Stomach (tissue), 8 donors: ENCODE measurements at regions not wholly inside any gene's neighbourhood (a gene's known extent, or its start where the extent isn't known, plus 50 kb on each side); places are given as distances from the start of the nearest gene placed in this dataset.
"Not testable (repeated sequence)": the region's sequence is repeated elsewhere in the genome, so short reads cannot be mapped to it uniquely, and the experiment has no call there.

Source experiments
- DNase-seq, 2 donors: peaks; one replicate each; pipeline versions ENCODE4 v3.0.0 to v3.0.0-alpha.2; 2013 to 2019
- H3K27ac ChIP-seq, 5 donors: fragments of 200-600 bp in 4 of 5; sonication (generic) in 4 of 5; one replicate each; pipeline ENCODE4 v1.5.1; 2013 to 2019; ENCODE audit warnings: mild to moderate bottlenecking in 1 of 5, moderate library complexity in 1 of 5
- H3K27me3 ChIP-seq, 3 donors: fragments of 200-600 bp; sonication (generic); one replicate each; pipeline ENCODE4 v1.5.1; 2017 to 2019; ENCODE audit warnings: mixed run types in 1 of 3
- H3K36me3 ChIP-seq, 4 donors: fragments of 200-600 bp; sonication (generic); 1 replicate in 3 of 4; 2 replicates in 1 of 4; pipeline ENCODE4 v1.5.1; 2016 to 2019
- H3K4me1 ChIP-seq, 4 donors: fragments of 200-600 bp; sonication (generic); one replicate each; pipeline ENCODE4 v1.5.1; 2016 to 2019
- H3K4me3 ChIP-seq, 4 donors: fragments of 200-600 bp; sonication (generic) in 3 of 4; one replicate each; pipeline ENCODE4 v1.5.1; 2016 to 2019; ENCODE audit warnings: mild to moderate bottlenecking in 1 of 4
- H3K9me3 ChIP-seq, 4 donors: fragments of 200-600 bp; sonication (generic); one replicate each; pipeline ENCODE4 v1.5.1; 2016 to 2019
- CTCF ChIP-seq, 7 experiments: fragments of 450-650 bp in 4 of 7; fragments of 200-600 bp in 3 of 7; sonication (generic) in 3 of 7; IDR thresholded peaks; one replicate each; pipeline ENCODE4 v1.5.1; 2016 to 2019; ENCODE audit warnings: antibody characterized with exemption in 7 of 7, control low read depth in 2 of 7, mild to moderate bottlenecking in 1 of 7
- EP300 ChIP-seq: sonication (generic); formaldehyde crosslinking; IDR thresholded peaks from one replicate; pipeline ENCODE4 v1.6.1; 2017; ENCODE audit warnings: antibody characterized with exemption
- POLR2A ChIP-seq, 4 donors: fragments of 450-650 bp; IDR thresholded peaks; one replicate each; pipeline ENCODE4 v1.6.1; 2016; ENCODE audit warnings: antibody characterized with exemption in 4 of 4, control low read depth in 2 of 4, mild to moderate bottlenecking in 1 of 4, moderate library complexity in 1 of 4
- POLR2AphosphoS5 ChIP-seq, 3 donors: sonication (generic); formaldehyde crosslinking; IDR thresholded peaks; one replicate each; pipeline ENCODE4 v1.6.1; 2016; ENCODE audit warnings: antibody characterized with exemption in 3 of 3
- whole genome bisulfite sequencing, 5 donors: extraction: QIAGEN DNeasy Blood & Tissue Kit in 3 of 5; methylation state at CpG; one replicate each; pipeline versions ENCODE4 v1.1.5 to v1.1.7; 2013 to 2018; 5-methylcytosine and 5-hydroxymethylcytosine counted together
- intact Hi-C: fragments of 100-400 bp; cut with DNase I; formaldehyde crosslinking; loops from one replicate; pipeline ENCODE4 v1.15.1; 2023; ENCODE audit warnings: low total_unique reads
- small RNA-seq, 4 donors: library from RNA; depleted of rRNA; stranded (forward); fragments of <200 nt; gene quantifications; one replicate each; pipeline ENCODE3, GENCODE V24; 2016
- donor health status: healthy with polysubstance abuse.
- donor health status: Bipolar disorder and iron deficiency.
- donor health status: healthy.

GRCh38 chr15:28783466-28783865 lies 65.0 kb downstream of the GOLGA6L7 start:
- no peak for TF ChIP-seq EP300
- TF ChIP-seq POLR2A (IDR thresholded peaks at IDR 0.05) = no peak
- no peak for TF ChIP-seq POLR2AphosphoS5 (IDR thresholded peaks at IDR 0.05)
- no peak for TF ChIP-seq CTCF (IDR thresholded peaks at IDR 0.05)
- Histone ChIP-seq H3K27me3 (peaks cover 0 to 6% (median under 1%) of the 10 kb centered on the region in 3 donors), H3K9me3 (no peaks in the 10 kb centered on the region), H3K4me1 (peaks cover 0 to 3% (median 1%) of the 10 kb centered on the region in 4 donors), H3K36me3 (no peaks in the 10 kb centered on the region), H3K27ac (no peak overlapping the region), H3K4me3 (no peak overlapping the region)
- intact Hi-C loops = no loop called here
- no peak for DNase-seq
- WGBS, 5 donors = 96 to 98% (median 97%) methylated on average over 18 to 21 of the region's 21 CpGs

- H3K36me3 ChIP-seq, H3K4me3 ChIP-seq, intact Hi-C loops, H3K4me1 ChIP-seq, DNase-seq, H3K27me3 ChIP-seq, H3K27ac ChIP-seq, H3K9me3 ChIP-seq: not testable (repeated sequence)
- WGBS, 5 donors = 73 to 85% (median 76%) methylated on average over 2 of the region's 2 CpGs
Measured at GRCh38 chr15:28778397-28778796, 66.2 kb upstream of the GOLGA8M start.

- intact Hi-C loops, H3K4me3 ChIP-seq, H3K9me3 ChIP-seq: not testable (repeated sequence)
Measured at GRCh38 chr15:28772857-28773256, 60.6 kb upstream of the GOLGA8M start.

More at GRCh38 chr15:28772857-28773256, 60.6 kb upstream of the GOLGA8M start:
- not testable (repeated sequence) for H3K27me3 ChIP-seq, H3K36me3 ChIP-seq, H3K27ac ChIP-seq, H3K4me1 ChIP-seq, DNase-seq
- 53 to 73% (median 61%) methylated on average over 2 to 3 of the region's 3 CpGs for WGBS, 5 donors

Small RNA genes lying in the stretch of these regions (small RNA-seq; reads per million reads assigned to genes)
- 0 reads per million in 4 donors for gene AC055876.3
